ENCODE measurements at regions not wholly inside any gene's neighbourhood (a gene's known extent, or its start where the extent isn't known, plus 50 kb on each side); places are given as distances from the start of the nearest gene placed in this dataset.

GRCh38 chr5:174396541-174396940 lies 327.8 kb upstream of the MSX2 start:
- TF ChIP-seq, protein P1, sequence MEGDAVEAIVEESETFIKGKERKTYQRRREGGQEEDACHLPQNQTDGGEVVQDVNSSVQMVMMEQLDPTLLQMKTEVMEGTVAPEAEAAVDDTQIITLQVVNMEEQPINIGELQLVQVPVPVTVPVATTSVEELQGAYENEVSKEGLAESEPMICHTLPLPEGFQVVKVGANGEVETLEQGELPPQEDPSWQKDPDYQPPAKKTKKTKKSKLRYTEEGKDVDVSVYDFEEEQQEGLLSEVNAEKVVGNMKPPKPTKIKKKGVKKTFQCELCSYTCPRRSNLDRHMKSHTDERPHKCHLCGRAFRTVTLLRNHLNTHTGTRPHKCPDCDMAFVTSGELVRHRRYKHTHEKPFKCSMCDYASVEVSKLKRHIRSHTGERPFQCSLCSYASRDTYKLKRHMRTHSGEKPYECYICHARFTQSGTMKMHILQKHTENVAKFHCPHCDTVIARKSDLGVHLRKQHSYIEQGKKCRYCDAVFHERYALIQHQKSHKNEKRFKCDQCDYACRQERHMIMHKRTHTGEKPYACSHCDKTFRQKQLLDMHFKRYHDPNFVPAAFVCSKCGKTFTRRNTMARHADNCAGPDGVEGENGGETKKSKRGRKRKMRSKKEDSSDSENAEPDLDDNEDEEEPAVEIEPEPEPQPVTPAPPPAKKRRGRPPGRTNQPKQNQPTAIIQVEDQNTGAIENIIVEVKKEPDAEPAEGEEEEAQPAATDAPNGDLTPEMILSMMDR (conservative IDR thresholded peaks at IDR 0.05; ENCODE audit: low read length): no peak
- no peak for TF ChIP-seq EZH2phosphoT487 (IDR thresholded peaks at IDR 0.05; ENCODE audit: borderline replicate concordance, low read depth, low read length)

Measured in OCI-LY7 (cell line).